CD4-positive, alpha-beta memory T cell (primary cell): ENCODE measurements at regions not wholly inside any gene's neighbourhood (a gene's known extent, or its start where the extent isn't known, plus 50 kb on each side); places are given as distances from the start of the nearest gene placed in this dataset.
"Not testable (repeated sequence)": the region's sequence is repeated elsewhere in the genome, so short reads cannot be mapped to it uniquely, and the experiment has no call there.

Experiments used
- CTCF ChIA-PET: fragments of 350-600 bp; sonication (Branson Sonifier 250); formaldehyde crosslinking; loops from one replicate; lab custom pipeline; 2021; ENCODE audit warnings: inconsistent platforms; ENCODE audit not compliant: partially characterized antibody; lab: Charles Lee
- POLR2A ChIA-PET: fragments of 350-600 bp; sonication (Branson Sonifier 250); formaldehyde crosslinking; loops from one replicate; lab custom pipeline; 2021; ENCODE audit not compliant: partially characterized antibody; lab: Charles Lee
- DNase-seq, 5 donors: peaks; one replicate each; pipeline versions ENCODE4 v3.0.0 to v3.0.0-alpha.2; 2020 to 2022; ENCODE audit warnings: mixed read lengths in 1 of 5
- H3K27ac ChIP-seq: one replicate; pipeline ENCODE4 v1.7.0; 2013; ENCODE audit warnings: low read depth, low read length
- H3K27me3 ChIP-seq: 2 replicates; pipeline ENCODE4 v1.7.0; 2013; ENCODE audit warnings: mild to moderate bottlenecking, low read length, moderate library complexity; ENCODE audit not compliant: insufficient read depth
- H3K36me3 ChIP-seq: 2 replicates; pipeline ENCODE4 v1.7.0; 2013; ENCODE audit warnings: mild to moderate bottlenecking, low read length, moderate library complexity; ENCODE audit not compliant: insufficient read depth
- H3K4me1 ChIP-seq: 2 replicates; pipeline ENCODE4 v1.7.0; 2013; ENCODE audit warnings: mild to moderate bottlenecking, low read length, moderate library complexity; ENCODE audit not compliant: insufficient read depth
- H3K4me3 ChIP-seq, 2 donors: one replicate each; pipeline ENCODE4 v1.7.0; 2013; ENCODE audit warnings: low read length in 2 of 2, mild to moderate bottlenecking in 1 of 2
- H3K9me3 ChIP-seq, 2 donors: one replicate each; pipeline ENCODE4 v1.7.0; 2013; ENCODE audit warnings: low read length in 2 of 2, control low read depth in 1 of 2; ENCODE audit not compliant: control insufficient read depth in 1 of 2
- H3K27ac Mint-ChIP-seq, 7 donors: one replicate each; pipeline ENCODE4 v1.8.0; 2020 to 2021; ENCODE audit warnings: mixed read lengths in 7 of 7, mild to moderate bottlenecking in 6 of 7, inconsistent platforms in 3 of 7, moderate library complexity in 3 of 7
- H3K27me3 Mint-ChIP-seq, 2 donors: one replicate each; pipeline ENCODE4 v1.8.0; 2020 to 2021; ENCODE audit warnings: mixed read lengths in 2 of 2
- H3K36me3 Mint-ChIP-seq, 2 donors: one replicate each; pipeline ENCODE4 v1.8.0; 2020 to 2021; ENCODE audit warnings: mixed read lengths in 2 of 2, inconsistent platforms in 1 of 2, mild to moderate bottlenecking in 1 of 2
- H3K4me1 Mint-ChIP-seq, 4 donors: one replicate each; pipeline ENCODE4 v1.8.0; 2020 to 2021; ENCODE audit warnings: mixed read lengths in 4 of 4, mild to moderate bottlenecking in 1 of 4
- H3K4me3 Mint-ChIP-seq, 8 donors: one replicate each; pipeline ENCODE4 v1.8.0; 2020 to 2021; ENCODE audit warnings: mixed read lengths in 8 of 8, mild to moderate bottlenecking in 7 of 8, moderate library complexity in 6 of 8, inconsistent platforms in 3 of 8
- H3K9me3 Mint-ChIP-seq, 8 donors: one replicate each; pipeline ENCODE4 v1.8.0; 2020 to 2021; ENCODE audit warnings: mixed read lengths in 8 of 8, mild to moderate bottlenecking in 5 of 8, inconsistent platforms in 3 of 8, moderate library complexity in 1 of 8
- intact Hi-C: fragments of 100-400 bp; cut with micrococcal nuclease; formaldehyde crosslinking; loops from one replicate; pipeline ENCODE4 v1.15.1; 2023

GRCh38 chr17:46460129-46460528, 52.1 kb upstream of the LRRC37A2 start:
- DNase-seq, POLR2A ChIA-PET, H3K36me3 Mint-ChIP-seq, intact Hi-C loops, H3K4me3 ChIP-seq, H3K27me3 Mint-ChIP-seq, H3K27me3 ChIP-seq, H3K36me3 ChIP-seq, H3K9me3 ChIP-seq, H3K27ac Mint-ChIP-seq, H3K4me3 Mint-ChIP-seq, H3K4me1 ChIP-seq, CTCF ChIA-PET, H3K4me1 Mint-ChIP-seq, H3K9me3 Mint-ChIP-seq, H3K27ac ChIP-seq: not testable (repeated sequence)

GRCh38 chr17:46455069-46455468, 57.2 kb upstream of the LRRC37A2 start:
- H3K4me3 ChIP-seq, H3K4me3 Mint-ChIP-seq, H3K9me3 Mint-ChIP-seq, H3K36me3 ChIP-seq, H3K4me1 Mint-ChIP-seq, H3K27me3 Mint-ChIP-seq, H3K27ac ChIP-seq, intact Hi-C loops, H3K36me3 Mint-ChIP-seq, H3K4me1 ChIP-seq, CTCF ChIA-PET, DNase-seq, H3K9me3 ChIP-seq, POLR2A ChIA-PET, H3K27ac Mint-ChIP-seq, H3K27me3 ChIP-seq: not testable (repeated sequence)

GRCh38 chr17:46454572-46454971, 57.7 kb upstream of the LRRC37A2 start:
- intact Hi-C loops, H3K9me3 ChIP-seq, H3K4me1 ChIP-seq, DNase-seq, H3K36me3 ChIP-seq, H3K9me3 Mint-ChIP-seq, CTCF ChIA-PET, H3K36me3 Mint-ChIP-seq, H3K27me3 ChIP-seq, POLR2A ChIA-PET, H3K27ac ChIP-seq, H3K4me3 Mint-ChIP-seq, H3K4me3 ChIP-seq, H3K4me1 Mint-ChIP-seq, H3K27ac Mint-ChIP-seq, H3K27me3 Mint-ChIP-seq: not testable (repeated sequence)

GRCh38 chr17:46453077-46453476, 59.2 kb upstream of the LRRC37A2 start:
- intact Hi-C loops, result not testable (repeated sequence)

GRCh38 chr17:46445849-46446248, 66.4 kb upstream of the LRRC37A2 start:
- H3K4me1 ChIP-seq, H3K27me3 ChIP-seq, H3K9me3 Mint-ChIP-seq, H3K27ac Mint-ChIP-seq, H3K36me3 ChIP-seq, H3K36me3 Mint-ChIP-seq, H3K4me3 ChIP-seq, POLR2A ChIA-PET, H3K27me3 Mint-ChIP-seq, H3K4me3 Mint-ChIP-seq, H3K27ac ChIP-seq, H3K9me3 ChIP-seq, CTCF ChIA-PET, DNase-seq, H3K4me1 Mint-ChIP-seq, intact Hi-C loops: not testable (repeated sequence)

More at GRCh38 chr17:46453077-46453476, 59.2 kb upstream of the LRRC37A2 start:
- H3K4me1 ChIP-seq, H3K27ac Mint-ChIP-seq, H3K27me3 ChIP-seq, H3K36me3 Mint-ChIP-seq, H3K9me3 ChIP-seq, H3K4me1 Mint-ChIP-seq, H3K4me3 ChIP-seq, H3K4me3 Mint-ChIP-seq, H3K27ac ChIP-seq, POLR2A ChIA-PET, H3K27me3 Mint-ChIP-seq, H3K9me3 Mint-ChIP-seq, H3K36me3 ChIP-seq, CTCF ChIA-PET, DNase-seq: not testable (repeated sequence)

GRCh38 chr17:46445411-46445810, 66.9 kb upstream of the LRRC37A2 start:
- H3K36me3 Mint-ChIP-seq, H3K4me1 Mint-ChIP-seq, H3K27me3 Mint-ChIP-seq, intact Hi-C loops, CTCF ChIA-PET, H3K4me1 ChIP-seq, POLR2A ChIA-PET, H3K4me3 ChIP-seq, H3K27me3 ChIP-seq, H3K9me3 ChIP-seq, H3K4me3 Mint-ChIP-seq, DNase-seq, H3K27ac Mint-ChIP-seq, H3K27ac ChIP-seq, H3K36me3 ChIP-seq, H3K9me3 Mint-ChIP-seq: not testable (repeated sequence)

- DNase-seq, H3K27me3 Mint-ChIP-seq, CTCF ChIA-PET, H3K9me3 ChIP-seq, H3K27ac Mint-ChIP-seq, POLR2A ChIA-PET, H3K27me3 ChIP-seq, H3K27ac ChIP-seq, H3K36me3 Mint-ChIP-seq, H3K4me3 Mint-ChIP-seq, intact Hi-C loops, H3K4me1 Mint-ChIP-seq, H3K9me3 Mint-ChIP-seq, H3K4me3 ChIP-seq, H3K36me3 ChIP-seq, H3K4me1 ChIP-seq: not testable (repeated sequence)
Measured at GRCh38 chr17:46442153-46442552, 70.1 kb upstream of the LRRC37A2 start.

GRCh38 chr17:46440665-46441064, 71.6 kb upstream of the LRRC37A2 start:
- H3K4me1 Mint-ChIP-seq, H3K9me3 Mint-ChIP-seq, CTCF ChIA-PET, H3K27me3 Mint-ChIP-seq, H3K27me3 ChIP-seq, H3K4me3 Mint-ChIP-seq, POLR2A ChIA-PET, intact Hi-C loops, H3K36me3 Mint-ChIP-seq, DNase-seq, H3K27ac Mint-ChIP-seq, H3K4me3 ChIP-seq, H3K9me3 ChIP-seq, H3K27ac ChIP-seq, H3K36me3 ChIP-seq, H3K4me1 ChIP-seq: not testable (repeated sequence)
